Epithelial cell of esophagus (primary cell): ENCODE measurements at regions not wholly inside any gene's neighbourhood (a gene's known extent, or its start where the extent isn't known, plus 50 kb on each side); places are given as distances from the start of the nearest gene placed in this dataset.

Experiments used
- DNase-seq: peaks from one replicate; pipeline ENCODE4 v3.0.0; 2010; ENCODE audit warnings: low read depth
- H3K4me3 ChIP-seq: 2 replicates; pipeline ENCODE4 v1.5.1; 2011; ENCODE audit warnings: mild to moderate bottlenecking, low read length, control low read depth
- TF ChIP-seq, protein P1 (sequence below): IDR thresholded peaks from 2 replicates; pipeline ENCODE4 v1.5.1; 2011; ENCODE audit warnings: low read depth, mild to moderate bottlenecking, low read length, control low read depth, inconsistent platforms; ENCODE audit not compliant: insufficient read depth; ENCODE audit errors: missing control alignments

DNA sequence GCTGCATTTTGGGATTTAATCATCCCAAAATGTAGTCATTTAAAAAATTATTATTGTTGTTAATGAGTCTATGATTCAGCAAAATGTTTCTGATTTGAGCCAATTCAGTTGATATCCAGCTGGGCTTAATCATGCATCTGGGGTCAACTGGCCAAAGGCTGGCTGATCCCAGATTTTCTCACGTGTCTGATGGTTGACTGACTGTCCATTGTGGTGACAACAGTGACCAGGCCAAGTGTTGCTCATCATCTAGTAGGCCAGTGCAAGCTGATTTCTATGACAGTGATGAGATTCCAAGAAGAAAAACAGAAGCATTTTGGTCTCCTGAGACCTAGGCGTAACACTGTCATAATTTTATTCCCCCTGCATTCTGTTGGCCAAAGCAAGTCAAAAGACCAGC lies 80.1 kb upstream of the ZC3H11B start:
- no peak for DNase-seq
- TF ChIP-seq, protein P1, sequence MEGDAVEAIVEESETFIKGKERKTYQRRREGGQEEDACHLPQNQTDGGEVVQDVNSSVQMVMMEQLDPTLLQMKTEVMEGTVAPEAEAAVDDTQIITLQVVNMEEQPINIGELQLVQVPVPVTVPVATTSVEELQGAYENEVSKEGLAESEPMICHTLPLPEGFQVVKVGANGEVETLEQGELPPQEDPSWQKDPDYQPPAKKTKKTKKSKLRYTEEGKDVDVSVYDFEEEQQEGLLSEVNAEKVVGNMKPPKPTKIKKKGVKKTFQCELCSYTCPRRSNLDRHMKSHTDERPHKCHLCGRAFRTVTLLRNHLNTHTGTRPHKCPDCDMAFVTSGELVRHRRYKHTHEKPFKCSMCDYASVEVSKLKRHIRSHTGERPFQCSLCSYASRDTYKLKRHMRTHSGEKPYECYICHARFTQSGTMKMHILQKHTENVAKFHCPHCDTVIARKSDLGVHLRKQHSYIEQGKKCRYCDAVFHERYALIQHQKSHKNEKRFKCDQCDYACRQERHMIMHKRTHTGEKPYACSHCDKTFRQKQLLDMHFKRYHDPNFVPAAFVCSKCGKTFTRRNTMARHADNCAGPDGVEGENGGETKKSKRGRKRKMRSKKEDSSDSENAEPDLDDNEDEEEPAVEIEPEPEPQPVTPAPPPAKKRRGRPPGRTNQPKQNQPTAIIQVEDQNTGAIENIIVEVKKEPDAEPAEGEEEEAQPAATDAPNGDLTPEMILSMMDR: no peak
- no peak overlapping the region for H3K4me3 ChIP-seq

DNA sequence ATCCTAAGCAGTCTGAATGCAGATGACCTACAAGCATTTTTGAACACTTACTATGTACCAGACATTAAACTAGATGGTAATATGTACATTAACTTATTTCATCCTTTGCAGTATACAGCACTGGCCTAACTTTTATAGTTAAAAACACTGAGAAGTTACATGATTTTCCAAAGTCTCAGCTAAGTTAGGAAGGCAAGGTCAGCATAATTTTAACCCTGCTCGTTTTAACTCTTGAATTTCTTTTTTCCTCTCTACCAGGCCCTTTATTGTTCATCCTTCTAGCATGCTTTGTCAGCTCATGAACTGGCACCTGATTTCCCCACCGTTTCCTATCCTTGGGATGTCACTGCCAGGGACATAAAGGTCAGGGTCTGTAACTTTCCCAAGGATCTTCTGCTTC lies 76.9 kb upstream of the ZC3H11B start:
- no peak for DNase-seq
- H3K4me3 ChIP-seq: no peak overlapping the region
- TF ChIP-seq, protein P1: no peak

DNA sequence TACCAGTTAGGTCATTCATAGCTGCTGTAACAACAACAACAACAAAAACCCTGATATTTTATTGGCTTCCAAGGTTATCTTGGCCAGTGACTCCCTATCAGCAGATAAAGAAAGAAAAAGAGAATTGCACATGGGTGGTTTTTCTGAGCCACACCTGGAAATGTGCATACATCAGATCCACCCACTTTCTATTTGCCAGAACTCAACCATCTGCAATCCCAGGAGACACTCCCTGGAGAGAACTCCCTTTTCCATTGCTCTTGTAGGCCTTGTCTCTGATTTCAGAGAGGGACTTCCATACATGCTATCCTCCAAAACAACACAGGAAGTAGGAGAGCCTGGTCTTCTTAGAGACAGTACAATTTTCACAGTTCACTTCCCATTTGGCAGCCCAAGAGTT lies 74.9 kb upstream of the ZC3H11B start:
- DNase-seq: no peak
- TF ChIP-seq, protein P1: no peak
- no peak overlapping the region for H3K4me3 ChIP-seq

DNA sequence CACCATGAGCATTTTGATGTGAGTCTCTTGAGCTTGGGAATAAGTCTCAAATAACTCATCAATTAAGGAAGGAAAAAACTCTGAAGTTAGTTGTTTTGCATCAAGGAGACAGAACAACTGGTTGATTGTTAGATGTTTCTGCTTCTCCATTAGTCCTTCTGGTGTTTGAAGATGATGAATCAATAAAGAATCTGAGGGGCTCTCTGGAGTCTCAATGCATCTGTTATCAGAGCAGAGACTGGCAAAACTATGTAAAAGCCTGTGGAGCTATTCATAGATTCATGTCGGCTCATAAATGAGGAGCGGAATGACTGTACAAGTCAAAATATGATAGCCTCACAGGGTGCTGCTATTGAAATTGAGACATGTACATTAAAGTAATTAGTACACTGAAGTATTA lies 73.3 kb upstream of the ZC3H11B start:
- no peak for DNase-seq
- TF ChIP-seq, protein P1: no peak
- H3K4me3 ChIP-seq: no peak overlapping the region

DNA sequence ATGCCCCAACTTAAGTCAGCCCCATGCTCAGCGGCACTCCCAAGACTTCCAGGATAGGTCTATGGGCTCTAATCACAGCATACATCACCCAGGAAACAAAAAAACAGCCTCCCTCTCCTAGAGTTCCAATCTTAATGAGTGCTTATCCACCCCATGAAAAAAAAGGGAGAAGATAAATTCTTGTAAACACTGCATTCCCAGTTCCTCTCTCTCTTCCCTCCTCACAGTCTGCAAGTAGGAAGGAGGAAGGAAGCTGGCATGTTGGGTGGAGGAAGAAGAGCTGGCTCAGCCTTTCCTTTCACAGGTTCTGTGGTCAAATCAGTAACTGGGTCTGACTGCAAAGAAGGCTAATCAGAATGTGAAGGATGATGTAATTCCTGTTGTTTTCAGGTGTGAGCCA lies 69.9 kb upstream of the ZC3H11B start:
- no peak overlapping the region for H3K4me3 ChIP-seq
- TF ChIP-seq, protein P1: no peak
- no peak for DNase-seq

DNA sequence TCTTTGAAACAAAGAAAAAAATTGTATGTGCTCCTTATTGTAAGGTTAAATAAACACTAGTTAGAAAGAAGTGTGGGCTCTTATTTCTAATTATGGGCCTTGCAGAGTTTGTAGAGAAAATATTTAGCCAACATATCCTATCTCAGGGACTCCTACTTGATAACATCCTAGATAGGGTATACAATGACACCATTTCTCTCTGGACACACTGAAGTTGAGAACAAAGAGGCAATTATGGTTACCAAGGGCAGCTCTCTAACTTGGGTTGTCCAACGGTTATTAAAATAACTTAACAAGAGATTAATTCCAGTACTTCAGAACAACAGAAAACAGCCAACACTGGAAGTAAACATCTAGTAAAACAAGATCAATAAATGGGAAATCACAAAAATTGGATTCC lies 69.0 kb upstream of the ZC3H11B start:
- DNase-seq: no peak
- no peak overlapping the region for H3K4me3 ChIP-seq
- TF ChIP-seq, protein P1: no peak

DNA sequence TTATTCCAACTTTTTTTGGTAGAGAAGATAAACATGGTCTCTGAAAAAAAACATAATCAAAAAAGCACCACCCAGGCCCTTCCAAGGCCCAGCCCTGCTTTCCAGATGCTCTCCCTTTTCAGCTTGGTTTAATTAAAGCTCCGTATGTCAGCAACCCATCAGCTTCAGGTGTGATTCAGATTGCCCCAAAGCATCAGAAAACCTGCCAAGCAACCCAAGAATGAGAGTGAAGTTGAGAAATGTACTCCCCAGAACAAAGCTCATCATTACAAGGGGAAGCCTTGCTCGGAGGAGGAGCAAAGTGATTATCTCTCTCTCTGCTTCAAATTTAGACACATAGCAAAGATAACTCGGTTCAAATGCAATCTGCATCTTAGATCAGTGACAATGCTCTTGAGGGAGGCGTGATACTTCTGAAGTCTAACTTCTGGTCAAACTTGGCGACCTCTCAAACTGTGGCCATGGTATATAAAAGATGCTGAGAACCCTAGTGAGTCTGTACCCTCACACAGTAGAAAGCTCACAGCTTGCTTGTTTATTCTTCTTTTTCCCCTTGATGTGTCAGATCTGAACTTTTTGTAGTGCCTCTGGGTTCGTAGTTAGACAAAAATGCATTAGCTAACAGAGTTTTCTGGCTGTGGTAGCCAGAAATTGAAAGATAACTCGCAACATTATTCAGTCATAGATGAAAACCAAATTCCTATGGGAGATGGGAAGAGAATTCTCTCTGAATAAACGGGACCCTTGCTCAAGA lies 63.3 kb upstream of the ZC3H11B start:
- DNase-seq: peak; percentile 55
- TF ChIP-seq, protein P1: no peak
- H3K4me3 ChIP-seq: no peak overlapping the region
